ENCODE measurements at regions not wholly inside any gene's neighbourhood (a gene's known extent, or its start where the extent isn't known, plus 50 kb on each side); places are given as distances from the start of the nearest gene placed in this dataset.

GRCh38 chr14:86221000-86221399, 691.1 kb downstream of the FLRT2 start:
- TF ChIP-seq POLR2A (IDR thresholded peaks at IDR 0.05; ENCODE audit: low read depth, low read length) (no peak), CHD1 (IDR thresholded peaks at IDR 0.05; ENCODE audit: low read depth, low read length) (no peak), MXI1 (IDR thresholded peaks at IDR 0.05; ENCODE audit: borderline replicate concordance, low read depth, low read length) (no peak), ELK1 (IDR thresholded peaks at IDR 0.05; ENCODE audit: borderline replicate concordance, low read depth, low read length) (no peak), RCOR1 (IDR thresholded peaks at IDR 0.05; ENCODE audit: insufficient replicate concordance, low read length) (no peak), CEBPB (IDR thresholded peaks at IDR 0.05; ENCODE audit: low read depth, low read length) (no peak), FOS (IDR thresholded peaks at IDR 0.05; ENCODE audit: low read depth, low read length) (no peak)
- TF ChIP-seq, protein P1, sequence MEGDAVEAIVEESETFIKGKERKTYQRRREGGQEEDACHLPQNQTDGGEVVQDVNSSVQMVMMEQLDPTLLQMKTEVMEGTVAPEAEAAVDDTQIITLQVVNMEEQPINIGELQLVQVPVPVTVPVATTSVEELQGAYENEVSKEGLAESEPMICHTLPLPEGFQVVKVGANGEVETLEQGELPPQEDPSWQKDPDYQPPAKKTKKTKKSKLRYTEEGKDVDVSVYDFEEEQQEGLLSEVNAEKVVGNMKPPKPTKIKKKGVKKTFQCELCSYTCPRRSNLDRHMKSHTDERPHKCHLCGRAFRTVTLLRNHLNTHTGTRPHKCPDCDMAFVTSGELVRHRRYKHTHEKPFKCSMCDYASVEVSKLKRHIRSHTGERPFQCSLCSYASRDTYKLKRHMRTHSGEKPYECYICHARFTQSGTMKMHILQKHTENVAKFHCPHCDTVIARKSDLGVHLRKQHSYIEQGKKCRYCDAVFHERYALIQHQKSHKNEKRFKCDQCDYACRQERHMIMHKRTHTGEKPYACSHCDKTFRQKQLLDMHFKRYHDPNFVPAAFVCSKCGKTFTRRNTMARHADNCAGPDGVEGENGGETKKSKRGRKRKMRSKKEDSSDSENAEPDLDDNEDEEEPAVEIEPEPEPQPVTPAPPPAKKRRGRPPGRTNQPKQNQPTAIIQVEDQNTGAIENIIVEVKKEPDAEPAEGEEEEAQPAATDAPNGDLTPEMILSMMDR (conservative IDR thresholded peaks at IDR 0.05; ENCODE audit: low read depth, low read length) = no peak

Measured in IMR-90 (cell line).